NB4 (cell line): ENCODE measurements at regions not wholly inside any gene's neighbourhood (a gene's known extent, or its start where the extent isn't known, plus 50 kb on each side); places are given as distances from the start of the nearest gene placed in this dataset.

Experiments
- DNase-seq: peaks from one replicate; pipeline ENCODE4 v3.0.0; 2010; ENCODE audit warnings: low read depth
- H3K4me3 ChIP-seq: one replicate; pipeline ENCODE4 v1.5.1; 2011; ENCODE audit warnings: mild to moderate bottlenecking, low read depth, low read length, moderate library complexity
- MAX ChIP-seq: IDR thresholded peaks from 2 replicates; pipeline ENCODE4 v1.6.1; 2011; ENCODE audit warnings: low read depth, low read length
- MYC ChIP-seq: IDR thresholded peaks from 2 replicates; pipeline ENCODE4 v1.6.1; 2011; ENCODE audit warnings: low read depth, low read length
- POLR2A ChIP-seq: IDR thresholded peaks from 2 replicates; pipeline ENCODE4 v1.6.1; 2011; ENCODE audit warnings: mild to moderate bottlenecking; ENCODE audit not compliant: insufficient read length; ENCODE audit errors: extremely low read depth
- TF ChIP-seq, protein P1 (sequence below): IDR thresholded peaks from one replicate; pipeline ENCODE4 v1.5.1; 2012; ENCODE audit warnings: low read depth, low read length

DNA sequence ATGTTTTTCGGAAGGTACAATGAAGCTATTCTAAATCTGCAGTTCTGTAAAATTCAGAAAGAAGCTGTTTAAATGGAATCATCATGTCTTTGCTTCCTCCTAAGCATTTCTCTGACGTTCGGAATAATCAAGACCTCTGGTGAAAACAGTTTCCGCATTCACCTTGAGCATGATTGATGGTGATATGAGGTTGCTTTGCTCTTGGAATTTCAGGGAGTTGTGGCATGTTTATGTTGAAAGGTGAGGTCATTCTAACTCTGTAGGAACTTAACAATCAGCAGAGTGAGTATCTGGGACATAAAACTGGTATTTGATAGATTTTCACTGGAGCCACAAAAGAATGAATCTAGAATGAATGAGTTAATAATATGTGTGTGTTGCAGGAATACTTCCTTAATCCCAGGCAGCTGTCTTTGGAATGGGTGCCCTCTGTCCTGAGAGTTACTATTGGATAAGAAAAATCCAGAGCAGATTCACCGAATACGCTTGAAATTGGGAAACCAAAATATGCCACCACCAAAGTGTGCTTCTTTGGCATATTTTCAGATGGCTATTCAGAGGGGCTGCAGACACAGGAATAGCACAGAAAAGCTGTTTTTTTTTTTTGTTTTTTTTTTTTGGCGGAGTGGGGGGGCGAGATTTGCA is 599.1 kb downstream of the CCER1 start:
- no peak for TF ChIP-seq MYC
- no peak for TF ChIP-seq POLR2A
- no peak for TF ChIP-seq MAX
- TF ChIP-seq, protein P1, sequence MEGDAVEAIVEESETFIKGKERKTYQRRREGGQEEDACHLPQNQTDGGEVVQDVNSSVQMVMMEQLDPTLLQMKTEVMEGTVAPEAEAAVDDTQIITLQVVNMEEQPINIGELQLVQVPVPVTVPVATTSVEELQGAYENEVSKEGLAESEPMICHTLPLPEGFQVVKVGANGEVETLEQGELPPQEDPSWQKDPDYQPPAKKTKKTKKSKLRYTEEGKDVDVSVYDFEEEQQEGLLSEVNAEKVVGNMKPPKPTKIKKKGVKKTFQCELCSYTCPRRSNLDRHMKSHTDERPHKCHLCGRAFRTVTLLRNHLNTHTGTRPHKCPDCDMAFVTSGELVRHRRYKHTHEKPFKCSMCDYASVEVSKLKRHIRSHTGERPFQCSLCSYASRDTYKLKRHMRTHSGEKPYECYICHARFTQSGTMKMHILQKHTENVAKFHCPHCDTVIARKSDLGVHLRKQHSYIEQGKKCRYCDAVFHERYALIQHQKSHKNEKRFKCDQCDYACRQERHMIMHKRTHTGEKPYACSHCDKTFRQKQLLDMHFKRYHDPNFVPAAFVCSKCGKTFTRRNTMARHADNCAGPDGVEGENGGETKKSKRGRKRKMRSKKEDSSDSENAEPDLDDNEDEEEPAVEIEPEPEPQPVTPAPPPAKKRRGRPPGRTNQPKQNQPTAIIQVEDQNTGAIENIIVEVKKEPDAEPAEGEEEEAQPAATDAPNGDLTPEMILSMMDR, result no peak
- no peak for DNase-seq
- no peak overlapping the region for H3K4me3 ChIP-seq

- DNase-seq, result no peak
- TF ChIP-seq, protein P1, result no peak
- TF ChIP-seq POLR2A (no peak), MYC (no peak), MAX (no peak)
- no peak overlapping the region for H3K4me3 ChIP-seq
Measured at GRCh38 chr12:90343966-90344365, 611.0 kb downstream of the CCER1 start.

GRCh38 chr12:90342081-90342480 is 612.9 kb downstream of the CCER1 start:
- TF ChIP-seq POLR2A (no peak), MAX (no peak), MYC (no peak)
- TF ChIP-seq, protein P1, result no peak
- no peak overlapping the region for H3K4me3 ChIP-seq
- DNase-seq, result no peak

- no peak overlapping the region for H3K4me3 ChIP-seq
- TF ChIP-seq MAX, result no peak
- TF ChIP-seq, protein P1, result no peak
- no peak for TF ChIP-seq POLR2A
- no peak for TF ChIP-seq MYC
- no peak for DNase-seq
Measured at GRCh38 chr12:90339837-90340236, 615.1 kb downstream of the CCER1 start.

DNA sequence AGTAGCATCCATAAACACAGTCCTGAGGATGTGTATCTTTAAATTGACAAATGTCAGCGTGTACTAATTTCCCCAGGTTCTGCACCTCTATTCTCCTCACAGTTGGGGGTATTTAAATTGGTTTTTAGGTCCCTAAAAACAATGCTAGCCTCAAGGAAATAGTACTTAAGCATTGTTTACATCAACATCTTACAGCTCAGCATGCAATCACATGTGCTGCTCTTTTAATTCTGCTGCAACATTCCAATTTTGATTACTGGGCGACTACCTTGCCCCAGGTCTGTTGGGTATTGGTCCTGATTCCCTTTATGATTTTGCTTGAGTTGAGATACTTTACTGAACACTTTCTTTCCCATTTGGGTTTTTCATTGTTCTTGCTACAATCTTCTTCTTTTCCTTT is 616.6 kb downstream of the CCER1 start:
- no peak overlapping the region for H3K4me3 ChIP-seq
- no peak for DNase-seq
- TF ChIP-seq MYC (no peak), POLR2A (no peak), MAX (no peak)
- TF ChIP-seq, protein P1, result no peak

DNA sequence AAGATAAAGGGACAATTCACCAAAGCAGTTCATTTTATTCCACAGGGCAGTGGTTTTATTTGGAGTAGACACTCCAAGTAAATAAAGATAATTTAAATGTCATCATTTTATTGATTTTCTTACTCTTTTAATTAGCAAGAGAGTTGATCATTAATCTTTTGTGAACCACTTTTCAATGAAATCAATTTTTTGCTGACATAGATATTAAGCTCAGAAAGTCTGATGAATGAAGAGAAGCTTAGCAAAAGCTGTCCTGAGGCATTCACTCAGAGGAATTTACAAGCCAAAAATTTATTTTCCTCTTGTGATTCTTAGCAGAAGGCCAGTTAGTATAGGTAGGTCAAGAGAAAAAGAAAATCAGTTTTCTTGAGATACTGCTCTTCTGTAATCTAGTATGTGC is 618.0 kb downstream of the CCER1 start:
- DNase-seq, result no peak

More for the DNA sequence above, 618.0 kb downstream of the CCER1 start:
- no peak overlapping the region for H3K4me3 ChIP-seq
- TF ChIP-seq POLR2A (no peak), MYC (no peak), MAX (no peak)
- TF ChIP-seq, protein P1, result no peak
